C4-2B (cell line): ENCODE measurements at regions not wholly inside any gene's neighbourhood (a gene's known extent, or its start where the extent isn't known, plus 50 kb on each side); places are given as distances from the start of the nearest gene placed in this dataset.

ENCODE experiments used
- CTCF ChIP-seq: fragments of 450-650 bp; conservative IDR thresholded peaks from 2 replicates; pipeline ENCODE4 v1.5.1; 2017; ENCODE audit warnings: mild to moderate bottlenecking
- ZFX ChIP-seq: fragments of 450-650 bp; IDR thresholded peaks from 2 replicates; pipeline ENCODE4 v1.6.1; 2017

GRCh38 chr19:30136611-30137195 lies 194.7 kb downstream of the URI1 start:
- no peak for TF ChIP-seq CTCF
- TF ChIP-seq ZFX = no peak
